Gastrocnemius medialis (tissue), 4 donors: ENCODE measurements at regions not wholly inside any gene's neighbourhood (a gene's known extent, or its start where the extent isn't known, plus 50 kb on each side); places are given as distances from the start of the nearest gene placed in this dataset.

Experiments
- POLR2A ChIP-seq, 2 donors: fragments of 450-650 bp; IDR thresholded peaks; one replicate each; pipeline ENCODE4 v1.6.1; 2017; ENCODE audit warnings: antibody characterized with exemption in 2 of 2, mild to moderate bottlenecking in 2 of 2, moderate library complexity in 2 of 2
- TF ChIP-seq, protein P1 (sequence below), 5 experiments: fragments of 450-650 bp in 3 of 5; fragments of 200-600 bp in 2 of 5; sonication (generic) in 2 of 5; IDR thresholded peaks in 4 of 5; conservative IDR thresholded peaks in 1 of 5; 1 replicate in 4 of 5; 2 replicates in 1 of 5; pipeline ENCODE4 v1.5.1; 2016 to 2019; ENCODE audit warnings: antibody characterized with exemption in 5 of 5, mild to moderate bottlenecking in 3 of 5, moderate library complexity in 3 of 5

DNA sequence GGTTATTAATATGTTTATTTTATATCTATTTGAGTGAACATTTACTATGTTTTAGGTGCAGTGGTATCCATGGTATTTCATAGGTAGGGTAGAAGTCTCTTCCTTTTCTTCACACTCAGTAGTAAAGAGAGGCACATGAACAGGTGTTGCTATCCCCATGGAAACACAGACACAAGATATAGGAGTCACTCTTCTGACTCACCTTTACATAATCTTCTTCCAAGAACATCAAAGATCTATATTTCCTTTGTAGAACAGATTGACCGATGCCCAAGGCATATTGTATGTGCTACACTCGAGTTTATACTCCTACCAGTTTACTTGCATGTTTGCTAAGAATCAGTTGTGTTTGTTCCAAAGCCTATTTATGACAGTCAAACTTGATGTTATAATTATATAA is 1997.4 kb downstream of the C4orf33 start:
- TF ChIP-seq, protein P1, sequence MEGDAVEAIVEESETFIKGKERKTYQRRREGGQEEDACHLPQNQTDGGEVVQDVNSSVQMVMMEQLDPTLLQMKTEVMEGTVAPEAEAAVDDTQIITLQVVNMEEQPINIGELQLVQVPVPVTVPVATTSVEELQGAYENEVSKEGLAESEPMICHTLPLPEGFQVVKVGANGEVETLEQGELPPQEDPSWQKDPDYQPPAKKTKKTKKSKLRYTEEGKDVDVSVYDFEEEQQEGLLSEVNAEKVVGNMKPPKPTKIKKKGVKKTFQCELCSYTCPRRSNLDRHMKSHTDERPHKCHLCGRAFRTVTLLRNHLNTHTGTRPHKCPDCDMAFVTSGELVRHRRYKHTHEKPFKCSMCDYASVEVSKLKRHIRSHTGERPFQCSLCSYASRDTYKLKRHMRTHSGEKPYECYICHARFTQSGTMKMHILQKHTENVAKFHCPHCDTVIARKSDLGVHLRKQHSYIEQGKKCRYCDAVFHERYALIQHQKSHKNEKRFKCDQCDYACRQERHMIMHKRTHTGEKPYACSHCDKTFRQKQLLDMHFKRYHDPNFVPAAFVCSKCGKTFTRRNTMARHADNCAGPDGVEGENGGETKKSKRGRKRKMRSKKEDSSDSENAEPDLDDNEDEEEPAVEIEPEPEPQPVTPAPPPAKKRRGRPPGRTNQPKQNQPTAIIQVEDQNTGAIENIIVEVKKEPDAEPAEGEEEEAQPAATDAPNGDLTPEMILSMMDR (IDR thresholded peaks at IDR 0.05 in 4 of 5, conservative IDR thresholded peaks at IDR 0.05 in 1 of 5): no peak
- TF ChIP-seq POLR2A (IDR thresholded peaks at IDR 0.05): no peak
